Uterus (tissue), 3 donors: ENCODE measurements at regions not wholly inside any gene's neighbourhood (a gene's known extent, or its start where the extent isn't known, plus 50 kb on each side); places are given as distances from the start of the nearest gene placed in this dataset.
"Not testable (repeated sequence)": the region's sequence is repeated elsewhere in the genome, so short reads cannot be mapped to it uniquely, and the experiment has no call there.

Source experiments
- DNase-seq, 2 donors: peaks; one replicate each; pipeline ENCODE4 v3.0.0-alpha.2; 2019 to 2020
- H3K27ac ChIP-seq, 2 donors: fragments of 200-600 bp; sonication (generic); 1 replicate in 1 of 2; 2 replicates in 1 of 2; pipeline ENCODE4 v1.5.1; 2016 to 2018
- H3K27me3 ChIP-seq, 2 donors: fragments of 200-600 bp; sonication (generic); one replicate each; pipeline ENCODE4 v1.5.1; 2018 to 2019; ENCODE audit warnings: control low read depth in 1 of 2
- H3K36me3 ChIP-seq, 2 donors: fragments of 200-600 bp; sonication (generic); one replicate each; pipeline ENCODE4 v1.5.1; 2019; ENCODE audit warnings: control low read depth in 1 of 2
- H3K4me1 ChIP-seq, 2 donors: fragments of 200-600 bp; sonication (generic); one replicate each; pipeline ENCODE4 v1.5.1; 2018 to 2019; ENCODE audit warnings: control low read depth in 1 of 2
- H3K4me3 ChIP-seq, 2 donors: fragments of 200-600 bp; sonication (generic); 1 replicate in 1 of 2; 2 replicates in 1 of 2; pipeline ENCODE4 v1.5.1; 2018 to 2019; ENCODE audit warnings: mild to moderate bottlenecking in 1 of 2
- H3K9me3 ChIP-seq, 2 donors: fragments of 200-600 bp; sonication (generic); one replicate each; pipeline ENCODE4 v1.5.1; 2019; ENCODE audit warnings: control low read depth in 1 of 2
- CTCF ChIP-seq, 4 experiments: fragments of 200-600 bp in 2 of 4; fragments of 450-650 bp in 2 of 4; sonication (generic) in 2 of 4; IDR thresholded peaks; one replicate each; pipeline ENCODE4 v1.5.1; 2016 to 2019; ENCODE audit warnings: antibody characterized with exemption in 4 of 4, mild to moderate bottlenecking in 2 of 4, moderate library complexity in 1 of 4
- POLR2A ChIP-seq, 2 donors: fragments of 450-650 bp; IDR thresholded peaks; one replicate each; pipeline ENCODE4 v1.6.1; 2016; ENCODE audit warnings: antibody characterized with exemption in 2 of 2, mild to moderate bottlenecking in 1 of 2, moderate library complexity in 1 of 2
- intact Hi-C: fragments of 100-400 bp; cut with DNase I; formaldehyde crosslinking; loops from one replicate; pipeline ENCODE4 v1.15.1; 2023; ENCODE audit warnings: low total_unique reads
- donor health status: DM: yes; HTN: yes; CAD: no.

DNA sequence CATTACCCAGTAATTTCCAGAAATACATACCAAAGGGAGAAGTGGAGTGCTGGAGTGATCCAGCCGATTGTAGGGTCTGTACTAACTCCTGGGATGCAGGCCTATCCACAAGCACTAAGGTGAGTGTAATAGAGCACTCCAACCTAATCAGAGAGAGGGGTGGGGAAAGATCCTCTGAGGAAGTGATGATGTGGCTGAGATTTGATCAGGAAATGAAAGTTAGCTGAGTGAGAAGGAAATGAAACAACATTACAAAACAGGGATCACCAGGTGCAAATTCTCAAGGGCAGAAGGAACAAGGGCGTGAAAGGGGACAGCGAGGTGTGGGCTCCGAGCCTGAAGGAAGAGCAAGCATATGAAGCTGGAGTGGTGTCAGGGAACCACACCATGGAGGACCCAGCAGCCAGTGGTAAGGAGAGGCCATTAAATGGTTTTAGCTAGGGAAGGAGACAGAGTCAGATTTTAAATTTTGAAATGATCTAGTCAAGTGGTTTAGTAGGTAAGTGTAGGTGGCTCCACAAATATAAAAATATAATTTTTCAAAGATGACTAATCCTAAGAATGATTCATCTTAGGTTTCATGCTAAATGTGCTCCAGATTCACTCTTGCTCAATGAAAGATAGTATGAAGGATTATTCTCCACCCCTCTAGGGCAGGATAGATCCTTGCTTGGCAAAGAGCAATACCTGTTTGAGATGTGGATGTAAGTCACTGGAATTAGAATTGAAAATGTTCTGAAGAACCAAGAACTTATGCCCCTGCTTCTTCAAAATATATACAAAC lies 348.7 kb downstream of the TBL1XR1 start:
- Histone ChIP-seq H3K4me3 (no peak overlapping the region), H3K36me3 (no peaks in the 10 kb centered on the region), H3K4me1 (no peaks in the 10 kb centered on the region), H3K9me3 (no peaks in the 10 kb centered on the region), H3K27me3 (no peaks in the 10 kb centered on the region), H3K27ac (no peak overlapping the region)
- no peak for TF ChIP-seq POLR2A (IDR thresholded peaks at IDR 0.05)
- no peak for TF ChIP-seq CTCF (IDR thresholded peaks at IDR 0.05)
- intact Hi-C loops: no loop called here
- no peak for DNase-seq

DNA sequence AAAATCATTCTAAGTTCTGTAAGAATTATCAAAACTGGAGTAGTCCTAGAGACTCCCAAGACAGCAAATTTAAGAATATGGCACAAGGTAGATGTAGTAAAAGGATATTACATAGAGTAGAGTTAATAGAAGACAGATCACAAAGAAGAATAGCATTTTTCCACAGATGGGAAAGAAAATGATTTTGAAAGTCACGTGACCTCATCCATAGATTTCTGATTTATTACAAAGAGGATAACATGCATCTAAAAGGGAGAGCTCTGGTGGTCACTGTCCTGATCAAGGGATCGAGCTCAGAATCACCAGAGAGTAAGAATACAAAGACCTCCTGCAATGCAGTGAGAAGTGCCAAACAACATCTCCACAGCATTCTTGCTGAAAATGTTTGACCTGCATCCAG lies 354.4 kb downstream of the TBL1XR1 start:
- no peak for DNase-seq
- Histone ChIP-seq H3K4me1 (no peaks in the 10 kb centered on the region), H3K27me3 (no peaks in the 10 kb centered on the region), H3K9me3 (no peaks in the 10 kb centered on the region), H3K36me3 (no peaks in the 10 kb centered on the region), H3K27ac (no peak overlapping the region), H3K4me3 (no peak overlapping the region)
- TF ChIP-seq CTCF (IDR thresholded peaks at IDR 0.05) (no peak), POLR2A (IDR thresholded peaks at IDR 0.05) (no peak)
- intact Hi-C loops: no loop called here

DNA sequence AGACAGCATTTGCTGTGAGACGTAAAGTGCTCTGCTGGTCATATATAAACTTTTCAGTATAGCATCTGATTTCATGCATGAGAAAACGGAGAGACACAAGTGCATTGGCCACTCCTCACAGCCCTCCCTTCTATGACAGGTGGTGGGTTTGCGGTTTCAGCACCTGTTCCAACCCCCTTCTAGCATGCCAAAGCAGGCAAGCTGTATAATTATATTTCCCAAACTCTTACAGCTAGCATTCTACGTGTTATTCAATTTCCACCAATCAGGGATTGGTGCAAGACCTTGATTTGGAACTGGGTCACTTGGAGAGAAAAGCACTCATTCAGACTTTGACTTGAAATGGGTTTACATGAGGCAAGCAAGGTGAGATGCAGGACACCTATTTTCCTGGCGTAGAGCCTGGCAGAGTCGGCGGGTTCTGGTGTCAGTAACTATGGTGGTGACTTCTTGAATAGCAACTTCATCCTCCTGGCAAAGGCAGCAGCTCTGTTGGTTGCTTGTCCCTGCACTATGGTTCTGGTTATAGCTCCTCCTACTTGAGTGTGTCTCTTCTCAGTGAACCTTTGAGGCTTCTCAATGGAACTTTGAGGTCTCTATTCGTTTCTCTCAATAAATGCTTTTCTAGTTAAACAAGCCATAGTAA lies 356.5 kb downstream of the TBL1XR1 start:
- no peak overlapping the region for H3K27ac ChIP-seq
- TF ChIP-seq CTCF (IDR thresholded peaks at IDR 0.05) (no peak), POLR2A (IDR thresholded peaks at IDR 0.05) (no peak)
- H3K36me3 ChIP-seq: no peaks in the 10 kb centered on the region
- intact Hi-C loops: no loop called here
- H3K4me1 ChIP-seq: no peaks in the 10 kb centered on the region
- DNase-seq: no peak
- H3K4me3 ChIP-seq: no peak overlapping the region
- no peaks in the 10 kb centered on the region for H3K9me3 ChIP-seq
- H3K27me3 ChIP-seq: no peaks in the 10 kb centered on the region

DNA sequence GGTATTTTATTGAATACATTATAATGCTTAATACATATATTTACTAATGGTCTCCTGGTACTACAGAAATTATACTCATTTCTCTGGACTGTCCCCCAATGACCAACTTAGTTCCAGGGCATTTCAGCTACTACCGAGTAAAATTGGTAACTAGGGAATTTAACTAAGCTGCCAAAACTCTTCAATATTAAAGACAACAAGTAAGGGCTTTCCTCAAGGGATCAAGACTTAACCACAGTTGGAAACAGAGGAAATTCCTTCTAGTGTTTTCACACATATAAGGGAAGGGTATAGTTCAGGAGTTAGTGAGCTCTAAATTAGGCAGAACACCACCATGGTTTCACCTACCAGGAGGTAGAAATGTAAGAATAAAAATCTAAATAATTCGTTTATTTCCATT lies 357.4 kb downstream of the TBL1XR1 start:
- no peaks in the 10 kb centered on the region for H3K9me3 ChIP-seq
- TF ChIP-seq CTCF (IDR thresholded peaks at IDR 0.05): no peak
- TF ChIP-seq POLR2A (IDR thresholded peaks at IDR 0.05): no peak
- intact Hi-C loops: no loop called here
- H3K4me3 ChIP-seq: no peak overlapping the region
- no peak for DNase-seq
- no peaks in the 10 kb centered on the region for H3K36me3 ChIP-seq
- no peaks in the 10 kb centered on the region for H3K27me3 ChIP-seq
- H3K4me1 ChIP-seq: no peaks in the 10 kb centered on the region
- H3K27ac ChIP-seq: no peak overlapping the region

DNA sequence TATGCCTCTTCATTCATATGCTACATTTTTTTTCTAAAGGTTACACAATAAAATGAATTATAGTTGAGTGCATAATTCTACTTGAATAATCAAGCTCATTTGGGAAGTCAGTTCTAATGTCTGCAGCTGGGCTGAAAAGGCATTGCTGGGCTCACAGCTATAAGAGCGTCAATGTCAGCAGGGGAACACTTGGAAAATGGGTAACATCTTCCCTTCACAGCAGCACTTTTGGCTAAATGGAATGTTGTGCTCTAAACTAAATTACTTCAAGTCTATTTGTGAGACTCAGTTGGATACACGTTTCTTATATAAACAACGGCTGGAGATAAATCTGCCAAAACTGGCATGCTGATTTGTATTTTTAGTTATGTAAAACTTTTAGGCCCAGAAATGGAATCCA lies 357.8 kb downstream of the TBL1XR1 start:
- no peaks in the 10 kb centered on the region for H3K4me1 ChIP-seq
- intact Hi-C loops: no loop called here
- H3K4me3 ChIP-seq: no peak overlapping the region
- TF ChIP-seq CTCF (IDR thresholded peaks at IDR 0.05) (no peak), POLR2A (IDR thresholded peaks at IDR 0.05) (no peak)
- H3K9me3 ChIP-seq: no peaks in the 10 kb centered on the region
- H3K27ac ChIP-seq: no peak overlapping the region
- no peaks in the 10 kb centered on the region for H3K36me3 ChIP-seq
- DNase-seq: no peak
- no peaks in the 10 kb centered on the region for H3K27me3 ChIP-seq

- DNase-seq, H3K36me3 ChIP-seq, H3K4me1 ChIP-seq, intact Hi-C loops, H3K9me3 ChIP-seq, H3K4me3 ChIP-seq, H3K27me3 ChIP-seq, H3K27ac ChIP-seq: not testable (repeated sequence)
Measured at GRCh38 chr3:176827244-176827643, 370.0 kb downstream of the TBL1XR1 start.
